DND-41 (cell line): ENCODE measurements at regions not wholly inside any gene's neighbourhood (a gene's known extent, or its start where the extent isn't known, plus 50 kb on each side); places are given as distances from the start of the nearest gene placed in this dataset.

ENCODE experiments used
- ATAC-seq: fragments of 200-7000 bp; cut with Tn5 transposase; 3 replicates; pipeline ENCODE4 v1.9.1; 2021; ENCODE audit warnings: low read depth; ENCODE audit not compliant: insufficient read depth
- DNase-seq: peaks from one replicate; pipeline ENCODE4 v3.0.0-alpha.2; 2020
- H2AFZ ChIP-seq: 2 replicates; pipeline ENCODE4 v1.6.0; 2012; ENCODE audit warnings: low read depth, low read length
- H3K27ac ChIP-seq: 2 replicates; pipeline ENCODE4 v1.5.1; 2012; ENCODE audit warnings: low read length, inconsistent platforms
- H3K27me3 ChIP-seq: fragments of 200-600 bp; sonication (generic); 2 replicates; pipeline ENCODE4 v1.6.0; 2012; ENCODE audit warnings: low read length, mild to moderate bottlenecking, inconsistent platforms; ENCODE audit not compliant: insufficient read depth, poor library complexity
- H3K36me3 ChIP-seq: 2 replicates; pipeline ENCODE4 v1.5.1; 2012; ENCODE audit warnings: low read length, inconsistent platforms; ENCODE audit not compliant: insufficient read depth
- H3K4me1 ChIP-seq: 2 replicates; pipeline ENCODE4 v1.5.1; 2012; ENCODE audit warnings: mild to moderate bottlenecking, low read length; ENCODE audit not compliant: insufficient read depth
- H3K4me2 ChIP-seq: 2 replicates; pipeline ENCODE4 v1.6.0; 2012; ENCODE audit warnings: mild to moderate bottlenecking, moderate library complexity, low read length, inconsistent platforms; ENCODE audit not compliant: insufficient read depth
- H3K4me3 ChIP-seq, 2 experiments: fragments of 200-600 bp in 1 of 2; shearing (Covaris generic) in 1 of 2; 2 replicates each; pipeline ENCODE4 v1.5.1; 2012 to 2016; ENCODE audit warnings: inconsistent platforms in 2 of 2, low read length in 2 of 2, mild to moderate bottlenecking in 2 of 2, low read depth in 1 of 2, moderate library complexity in 1 of 2
- H3K79me2 ChIP-seq: 2 replicates; pipeline ENCODE4 v1.6.0; 2012; ENCODE audit warnings: low read length, inconsistent platforms; ENCODE audit not compliant: insufficient read depth
- H3K9ac ChIP-seq: 2 replicates; pipeline ENCODE4 v1.6.0; 2012; ENCODE audit warnings: low read depth, mild to moderate bottlenecking, inconsistent platforms, low read length, moderate library complexity
- H3K9me3 ChIP-seq: 2 replicates; pipeline ENCODE4 v1.5.1; 2012; ENCODE audit warnings: low read length, moderate library complexity, mild to moderate bottlenecking, inconsistent platforms; ENCODE audit not compliant: insufficient read depth, severe bottlenecking
- H4K20me1 ChIP-seq: 2 replicates; pipeline ENCODE4 v1.6.0; 2012; ENCODE audit warnings: low read length; ENCODE audit not compliant: insufficient read depth
- EZH2 ChIP-seq: IDR thresholded peaks from 3 replicates; pipeline ENCODE4 v1.6.1; 2012; ENCODE audit warnings: borderline replicate concordance, low read depth, mild to moderate bottlenecking, moderate library complexity, low read length, inconsistent platforms; ENCODE audit not compliant: severe bottlenecking
- TF ChIP-seq, protein P1 (sequence below): IDR thresholded peaks from 2 replicates; pipeline ENCODE4 v1.5.1; 2012; ENCODE audit warnings: borderline replicate concordance, low read length, moderate library complexity, mild to moderate bottlenecking; ENCODE audit not compliant: poor library complexity, severe bottlenecking; ENCODE audit errors: extremely low read depth

DNA sequence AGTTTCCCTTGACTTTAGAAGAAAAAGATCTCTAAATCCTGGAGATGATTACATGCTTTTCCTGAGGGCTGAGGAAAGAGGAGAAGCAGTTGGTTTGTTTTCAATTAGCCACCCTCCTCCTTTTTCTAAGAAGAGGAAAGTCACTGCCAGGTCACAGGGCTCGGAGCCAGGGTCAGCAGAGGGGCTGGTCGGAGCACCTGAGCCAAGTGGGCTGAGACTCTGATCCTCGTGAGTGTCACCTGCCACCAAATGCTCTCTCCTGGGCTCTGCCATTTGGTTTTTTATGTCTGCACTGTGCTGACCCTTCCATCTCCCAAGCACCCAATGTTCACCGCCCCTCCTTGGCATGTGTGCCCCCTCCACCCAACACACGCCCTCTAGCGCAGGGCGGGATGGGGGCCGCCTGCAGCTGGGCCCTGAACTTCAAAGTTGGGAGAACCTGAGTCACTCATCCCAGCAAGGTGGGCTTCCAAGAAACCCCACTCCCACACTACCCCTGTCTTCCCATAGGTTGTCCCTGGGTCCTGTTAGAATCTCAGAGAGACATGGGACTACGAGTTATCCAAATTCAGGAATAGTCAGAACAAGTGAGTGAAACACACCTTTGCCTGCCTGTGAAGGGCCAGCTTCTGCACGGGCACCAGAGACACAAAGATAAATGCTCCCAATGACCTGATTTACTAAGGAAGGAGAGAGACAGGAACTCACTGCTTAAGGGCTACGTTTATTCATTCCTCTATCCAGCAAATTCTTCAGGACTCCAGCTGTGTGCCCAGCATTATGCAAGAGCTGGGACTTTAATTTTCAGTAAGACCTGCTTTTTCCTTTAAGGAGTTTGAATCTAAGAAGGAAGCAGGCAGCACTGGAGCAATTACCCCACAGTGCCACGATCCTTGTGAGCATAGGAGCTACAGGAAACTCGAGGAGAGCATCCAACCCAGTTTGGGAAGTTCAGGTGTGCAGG, 127.5 kb downstream of the RHOU start:
- Histone ChIP-seq H3K4me3 (no peak overlapping the region), H3K4me2 (no peak overlapping the region), H3K27ac (no peak overlapping the region), H3K9ac (no peak overlapping the region), H2AFZ (no peak overlapping the region), H4K20me1 (no peaks in the 10 kb centered on the region), H3K4me1 (peaks cover 9% of the 10 kb centered on the region; the same call in 1 of the 2 replicates), H3K79me2 (no peaks in the 10 kb centered on the region), H3K36me3 (no peaks in the 10 kb centered on the region), H3K9me3 (no peaks in the 10 kb centered on the region), H3K27me3 (peaks cover 10% of the 10 kb centered on the region)
- DNase-seq (no peak), ATAC-seq (no peak)
- TF ChIP-seq, protein P1, sequence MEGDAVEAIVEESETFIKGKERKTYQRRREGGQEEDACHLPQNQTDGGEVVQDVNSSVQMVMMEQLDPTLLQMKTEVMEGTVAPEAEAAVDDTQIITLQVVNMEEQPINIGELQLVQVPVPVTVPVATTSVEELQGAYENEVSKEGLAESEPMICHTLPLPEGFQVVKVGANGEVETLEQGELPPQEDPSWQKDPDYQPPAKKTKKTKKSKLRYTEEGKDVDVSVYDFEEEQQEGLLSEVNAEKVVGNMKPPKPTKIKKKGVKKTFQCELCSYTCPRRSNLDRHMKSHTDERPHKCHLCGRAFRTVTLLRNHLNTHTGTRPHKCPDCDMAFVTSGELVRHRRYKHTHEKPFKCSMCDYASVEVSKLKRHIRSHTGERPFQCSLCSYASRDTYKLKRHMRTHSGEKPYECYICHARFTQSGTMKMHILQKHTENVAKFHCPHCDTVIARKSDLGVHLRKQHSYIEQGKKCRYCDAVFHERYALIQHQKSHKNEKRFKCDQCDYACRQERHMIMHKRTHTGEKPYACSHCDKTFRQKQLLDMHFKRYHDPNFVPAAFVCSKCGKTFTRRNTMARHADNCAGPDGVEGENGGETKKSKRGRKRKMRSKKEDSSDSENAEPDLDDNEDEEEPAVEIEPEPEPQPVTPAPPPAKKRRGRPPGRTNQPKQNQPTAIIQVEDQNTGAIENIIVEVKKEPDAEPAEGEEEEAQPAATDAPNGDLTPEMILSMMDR: no peak
- no peak for TF ChIP-seq EZH2

DNA sequence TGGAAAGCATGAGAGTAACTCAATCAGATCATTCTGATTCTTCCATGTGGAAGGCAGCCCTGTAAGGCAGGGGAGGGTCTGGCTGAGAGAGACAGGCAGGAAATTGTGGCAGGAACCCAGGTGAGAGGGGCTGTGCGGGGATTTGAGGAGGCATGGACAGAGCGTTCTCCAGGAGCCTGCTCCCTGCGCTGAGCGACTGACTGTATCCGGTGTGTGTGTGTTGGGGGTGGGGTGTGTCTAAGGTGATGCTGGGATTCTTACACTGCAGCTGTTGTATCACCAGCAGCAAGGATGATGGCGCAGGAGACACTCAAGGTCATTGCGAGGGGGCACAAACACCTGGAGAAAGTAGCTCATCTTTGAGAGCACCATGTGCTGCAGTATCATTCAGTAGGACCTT, 128.5 kb downstream of the RHOU start:
- no peaks in the 10 kb centered on the region for H4K20me1 ChIP-seq
- no peak overlapping the region for H3K4me3 ChIP-seq
- H3K9me3 ChIP-seq: no peaks in the 10 kb centered on the region
- no peak overlapping the region for H3K9ac ChIP-seq
- no peaks in the 10 kb centered on the region for H3K36me3 ChIP-seq
- H2AFZ ChIP-seq: no peak overlapping the region
- no peak overlapping the region for H3K27ac ChIP-seq
- no peak for TF ChIP-seq EZH2
- TF ChIP-seq, protein P1: no peak
- peaks cover 10% of the 10 kb centered on the region for H3K27me3 ChIP-seq
- DNase-seq: no peak
- no peak overlapping the region for H3K4me2 ChIP-seq
- H3K79me2 ChIP-seq: no peaks in the 10 kb centered on the region
- peaks cover 9% of the 10 kb centered on the region; the same call in 1 of the 2 replicates for H3K4me1 ChIP-seq
- 0 out of 3 replicates have a peak, but pooled peaks have one; percentile 10 for ATAC-seq

DNA sequence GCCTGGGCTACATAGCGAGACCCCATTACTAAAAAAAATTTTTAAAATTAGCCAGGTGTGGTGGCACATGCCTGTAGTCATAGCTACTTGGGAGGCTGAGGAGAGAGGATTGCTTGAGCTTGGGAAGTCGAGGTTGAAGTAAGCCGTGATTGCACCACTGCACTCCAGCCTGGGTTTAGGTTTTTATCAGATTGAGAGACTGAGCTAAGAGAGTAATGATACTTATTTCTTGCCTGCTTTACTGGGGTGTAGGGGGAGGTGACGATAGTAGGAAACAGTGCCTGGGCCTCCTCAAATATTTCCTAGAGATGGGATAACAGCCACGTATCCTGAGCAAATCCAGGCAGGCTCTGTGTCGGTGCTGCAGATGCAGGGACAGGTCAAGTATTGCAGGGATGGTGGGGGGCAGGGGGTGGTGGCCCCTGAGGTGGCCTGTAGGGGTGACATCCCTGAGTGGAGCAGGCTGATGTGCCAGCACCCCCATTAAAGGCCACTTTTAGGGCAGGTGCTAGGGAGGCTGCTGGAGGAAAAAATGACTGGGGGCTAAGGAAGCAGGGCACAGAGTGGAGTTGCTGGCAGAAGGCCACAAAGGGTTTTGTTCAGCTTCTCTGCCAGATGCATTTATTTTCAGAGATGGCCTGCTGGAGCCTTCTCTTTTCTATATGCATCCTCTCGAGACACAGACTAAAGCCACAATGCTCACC, 130.5 kb downstream of the RHOU start:
- H3K4me3 ChIP-seq: no peak overlapping the region
- DNase-seq: no peak
- H3K79me2 ChIP-seq: no peaks in the 10 kb centered on the region
- H3K27me3 ChIP-seq: peaks cover 14% of the 10 kb centered on the region
- H3K4me1 ChIP-seq: peaks cover 9% of the 10 kb centered on the region; the same call in 1 of the 2 replicates
- no peak overlapping the region for H2AFZ ChIP-seq
- no peaks in the 10 kb centered on the region for H3K9me3 ChIP-seq
- H4K20me1 ChIP-seq: no peaks in the 10 kb centered on the region
- no peak for TF ChIP-seq EZH2
- TF ChIP-seq, protein P1: no peak
- H3K27ac ChIP-seq: no peak overlapping the region
- no peaks in the 10 kb centered on the region for H3K36me3 ChIP-seq
- no peak overlapping the region for H3K4me2 ChIP-seq
- ATAC-seq: no peak
- no peak overlapping the region for H3K9ac ChIP-seq
